ENCODE measurements at regions not wholly inside any gene's neighbourhood (a gene's known extent, or its start where the extent isn't known, plus 50 kb on each side); places are given as distances from the start of the nearest gene placed in this dataset.

- H3K4me3 ChIP-seq, result no peak overlapping the region
- H3K36me3 ChIP-seq, result no peaks in the 10 kb centered on the region
- no peak overlapping the region for H3K27ac ChIP-seq
- no peak for DNase-seq
- TF ChIP-seq CTCF (IDR thresholded peaks at IDR 0.05) (no peak), POLR2A (IDR thresholded peaks at IDR 0.05) (no peak)
- no peaks in the 10 kb centered on the region for H3K27me3 ChIP-seq
- no peaks in the 10 kb centered on the region for H3K9me3 ChIP-seq
- H3K4me1 ChIP-seq, result no peaks in the 10 kb centered on the region
Measured at GRCh38 chr3:88963003-88963402, 144.4 kb upstream of the EPHA3 start.

- Histone ChIP-seq H3K27me3 (no peaks in the 10 kb centered on the region), H3K36me3 (no peaks in the 10 kb centered on the region), H3K27ac (no peak overlapping the region), H3K9me3 (no peaks in the 10 kb centered on the region), H3K4me3 (no peak overlapping the region), H3K4me1 (no peaks in the 10 kb centered on the region)
- DNase-seq, result no peak
- TF ChIP-seq CTCF (IDR thresholded peaks at IDR 0.05) (no peak), POLR2A (IDR thresholded peaks at IDR 0.05) (no peak)
Measured at GRCh38 chr3:88979760-88980159, 127.7 kb upstream of the EPHA3 start.

- no peaks in the 10 kb centered on the region for H3K36me3 ChIP-seq
- no peak overlapping the region for H3K4me3 ChIP-seq
- no peak for DNase-seq
- H3K27ac ChIP-seq, result no peak overlapping the region
- no peaks in the 10 kb centered on the region for H3K9me3 ChIP-seq
- no peaks in the 10 kb centered on the region for H3K27me3 ChIP-seq
- TF ChIP-seq CTCF (IDR thresholded peaks at IDR 0.05) (no peak), POLR2A (IDR thresholded peaks at IDR 0.05) (no peak)
- no peaks in the 10 kb centered on the region for H3K4me1 ChIP-seq
Measured at GRCh38 chr3:88983458-88983857, 124.0 kb upstream of the EPHA3 start.

GRCh38 chr3:88984256-88984655 is 123.2 kb upstream of the EPHA3 start:
- no peaks in the 10 kb centered on the region for H3K9me3 ChIP-seq
- TF ChIP-seq POLR2A (IDR thresholded peaks at IDR 0.05), result no peak
- no peak for TF ChIP-seq CTCF (IDR thresholded peaks at IDR 0.05)
- H3K4me1 ChIP-seq, result no peaks in the 10 kb centered on the region
- H3K36me3 ChIP-seq, result no peaks in the 10 kb centered on the region
- no peaks in the 10 kb centered on the region for H3K27me3 ChIP-seq
- H3K4me3 ChIP-seq, result no peak overlapping the region
- H3K27ac ChIP-seq, result no peak overlapping the region
- DNase-seq, result no peak

- Histone ChIP-seq H3K9me3 (no peaks in the 10 kb centered on the region), H3K27me3 (no peaks in the 10 kb centered on the region), H3K4me1 (no peaks in the 10 kb centered on the region), H3K36me3 (no peaks in the 10 kb centered on the region), H3K4me3 (no peak overlapping the region), H3K27ac (no peak overlapping the region)
- TF ChIP-seq CTCF (IDR thresholded peaks at IDR 0.05), result no peak
- TF ChIP-seq POLR2A (IDR thresholded peaks at IDR 0.05), result no peak
- DNase-seq, result no peak
Measured at GRCh38 chr3:88984832-88985231, 122.6 kb upstream of the EPHA3 start.

- Histone ChIP-seq H3K27me3 (no peaks in the 10 kb centered on the region), H3K27ac (no peak overlapping the region), H3K36me3 (no peaks in the 10 kb centered on the region), H3K9me3 (no peaks in the 10 kb centered on the region), H3K4me3 (no peak overlapping the region), H3K4me1 (no peaks in the 10 kb centered on the region)
- no peak for DNase-seq
- TF ChIP-seq CTCF (IDR thresholded peaks at IDR 0.05) (no peak), POLR2A (IDR thresholded peaks at IDR 0.05) (no peak)
Measured at GRCh38 chr3:88985491-88985890, 121.9 kb upstream of the EPHA3 start.
